GM21390 (cell line): ENCODE measurements at regions not wholly inside any gene's neighbourhood (a gene's known extent, or its start where the extent isn't known, plus 50 kb on each side); places are given as distances from the start of the nearest gene placed in this dataset.
"Not testable (repeated sequence)": the region's sequence is repeated elsewhere in the genome, so short reads cannot be mapped to it uniquely, and the experiment has no call there.

ENCODE experiments used
- ATAC-seq: cut with Tn5 transposase; IDR thresholded peaks from one replicate; pipeline ENCODE4 v1.9.1; 2021; ENCODE audit not compliant: unreplicated experiment

- no peak for ATAC-seq
These were observed 50.3 kb upstream of the OSBPL11 start for GRCh38 chr3:125645616-125646015.

DNA sequence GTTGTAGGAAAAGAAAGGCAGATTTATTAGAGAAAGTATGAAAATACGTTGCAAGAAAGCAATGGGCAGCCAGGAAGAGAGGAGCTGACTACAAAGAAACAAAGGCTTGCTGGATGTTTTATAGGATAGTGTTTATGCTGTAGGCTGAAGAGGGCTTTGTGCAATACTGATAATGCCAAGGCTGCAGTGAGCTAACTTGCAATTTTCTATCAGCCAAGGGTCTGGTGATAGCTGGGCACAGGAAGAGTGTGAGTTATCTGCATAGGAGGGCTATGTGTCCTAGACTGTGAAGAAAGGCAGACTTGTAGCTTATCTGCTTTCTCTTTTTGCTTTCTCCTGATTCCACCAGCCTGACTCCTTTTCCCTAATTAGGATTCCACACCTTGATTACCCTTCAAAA lies 51.3 kb upstream of the OSBPL11 start:
- ATAC-seq = no peak

DNA sequence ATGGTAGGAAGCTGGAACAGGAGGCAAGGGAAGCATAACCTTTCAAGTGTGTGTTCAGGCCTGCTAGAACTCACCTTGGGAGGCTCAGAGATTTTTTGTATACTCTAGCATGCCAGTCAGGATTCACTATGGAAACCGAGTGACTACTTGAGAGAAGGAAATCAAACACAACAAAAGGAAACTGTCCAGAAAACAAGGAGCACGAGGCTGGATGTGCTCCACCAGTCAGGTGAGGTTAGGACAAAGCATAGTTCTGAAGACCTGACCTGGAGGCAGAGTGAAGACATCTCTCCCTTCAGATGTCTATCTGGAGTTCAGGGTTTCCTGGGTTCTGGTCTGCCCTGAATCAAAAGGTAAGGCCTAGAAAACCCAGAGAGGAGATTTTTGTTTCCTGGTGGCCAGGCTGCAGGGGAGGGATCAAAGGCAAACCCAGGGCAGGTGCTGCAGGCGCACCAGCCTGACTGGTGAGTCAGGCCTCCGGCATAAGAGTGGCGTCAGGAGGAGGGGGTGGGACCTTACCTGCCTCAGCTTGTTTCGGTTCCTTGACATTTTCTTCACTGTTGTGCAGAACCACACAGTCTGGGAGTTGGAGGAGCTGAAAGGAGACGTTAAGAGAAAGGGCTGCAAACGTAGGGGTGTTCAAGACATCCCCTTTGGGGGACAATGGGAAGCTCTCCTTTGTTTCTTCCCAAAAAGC lies 52.2 kb upstream of the OSBPL11 start:
- no peak for ATAC-seq

DNA sequence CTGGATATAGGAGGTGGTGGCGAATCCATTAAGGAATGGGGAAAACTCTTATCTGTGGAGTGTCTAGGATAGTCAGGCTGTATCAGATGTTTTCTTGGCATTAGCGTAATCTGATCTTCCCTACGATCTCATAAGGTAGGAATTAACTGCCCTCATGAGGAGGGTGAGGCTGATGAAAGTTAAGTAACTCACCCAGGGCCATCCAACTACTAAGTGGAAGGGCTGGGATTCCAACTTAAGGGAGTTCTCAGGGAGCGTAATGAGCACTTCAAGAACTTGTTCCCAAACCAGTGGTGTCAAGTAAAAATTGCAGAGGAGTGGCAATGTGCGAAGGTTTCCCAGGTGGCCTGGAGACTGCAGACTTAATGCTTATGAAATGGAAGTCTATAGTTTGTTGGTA lies 55.9 kb upstream of the OSBPL11 start:
- ATAC-seq = no peak

DNA sequence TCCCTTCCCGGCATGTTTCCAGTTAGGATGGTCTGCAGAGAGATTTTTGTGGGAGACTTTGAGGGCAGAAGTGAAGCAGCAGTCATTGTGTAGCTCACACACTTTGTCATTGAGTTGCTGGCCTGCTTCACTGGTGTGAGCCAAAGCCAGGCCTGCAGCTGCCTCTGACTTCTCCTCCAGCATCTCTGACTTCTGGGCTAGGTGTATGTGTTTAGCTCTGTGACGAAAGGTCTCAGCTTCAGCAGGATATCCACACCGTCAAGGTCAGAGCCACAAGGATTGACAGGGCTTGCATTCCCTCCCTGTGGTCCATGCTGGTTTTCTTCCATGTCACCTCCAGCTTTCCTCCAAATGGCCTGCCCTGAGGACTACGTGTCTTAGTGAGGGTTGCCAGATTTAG lies 57.1 kb upstream of the OSBPL11 start:
- no peak for ATAC-seq

DNA sequence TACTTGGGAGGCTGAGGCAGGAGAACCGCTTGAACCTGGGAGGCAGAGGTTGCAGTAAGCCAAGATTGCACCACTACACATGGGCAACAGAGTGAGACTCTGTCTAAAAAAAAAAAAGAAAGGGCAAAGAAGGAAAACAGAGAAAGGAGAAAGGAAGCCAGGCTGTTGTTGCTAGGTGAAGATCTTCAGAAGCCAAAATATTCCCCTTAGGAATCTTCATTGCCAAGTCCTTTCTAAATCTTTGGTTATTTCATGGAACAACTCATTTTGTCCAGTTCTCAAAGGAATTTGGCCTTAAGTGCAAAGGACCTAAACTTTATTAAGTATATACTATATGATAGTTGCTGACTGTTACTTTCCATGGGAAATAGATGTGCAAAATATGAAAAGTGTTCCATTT lies 59.2 kb upstream of the OSBPL11 start:
- ATAC-seq = no peak

DNA sequence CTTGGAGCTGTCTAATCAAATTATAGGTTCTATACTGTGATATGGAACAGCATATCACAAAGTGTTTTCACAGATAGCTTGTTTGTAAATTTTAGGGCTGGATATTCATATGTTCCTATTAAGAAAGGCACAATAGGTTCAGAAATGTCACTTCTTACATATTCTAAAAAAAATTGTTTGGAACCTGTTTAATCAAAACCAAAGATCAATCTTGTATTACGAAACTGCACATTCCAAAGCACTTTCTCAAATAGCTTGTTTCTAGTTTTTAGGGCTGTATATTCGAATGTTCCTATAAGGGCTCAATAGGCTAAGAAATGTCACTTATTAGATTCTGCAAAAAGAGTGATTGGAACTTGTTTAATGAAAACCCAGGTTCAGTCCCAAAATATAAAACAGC lies 67.4 kb upstream of the OSBPL11 start:
- no peak for ATAC-seq

GRCh38 chr3:125670352-125670751 lies 75.1 kb upstream of the OSBPL11 start:
- ATAC-seq = no peak

GRCh38 chr3:125670945-125671344 lies 75.6 kb upstream of the OSBPL11 start:
- no peak for ATAC-seq

- no peak for ATAC-seq
These were observed 76.4 kb upstream of the OSBPL11 start for GRCh38 chr3:125671461-125672243.

GRCh38 chr3:125675791-125676190 lies 80.5 kb upstream of the OSBPL11 start:
- ATAC-seq = no peak

- no peak for ATAC-seq
These were observed 84.0 kb upstream of the OSBPL11 start for GRCh38 chr3:125679258-125679657.

- ATAC-seq = no peak
These were observed 85.8 kb upstream of the OSBPL11 start for GRCh38 chr3:125681146-125681545.

DNA sequence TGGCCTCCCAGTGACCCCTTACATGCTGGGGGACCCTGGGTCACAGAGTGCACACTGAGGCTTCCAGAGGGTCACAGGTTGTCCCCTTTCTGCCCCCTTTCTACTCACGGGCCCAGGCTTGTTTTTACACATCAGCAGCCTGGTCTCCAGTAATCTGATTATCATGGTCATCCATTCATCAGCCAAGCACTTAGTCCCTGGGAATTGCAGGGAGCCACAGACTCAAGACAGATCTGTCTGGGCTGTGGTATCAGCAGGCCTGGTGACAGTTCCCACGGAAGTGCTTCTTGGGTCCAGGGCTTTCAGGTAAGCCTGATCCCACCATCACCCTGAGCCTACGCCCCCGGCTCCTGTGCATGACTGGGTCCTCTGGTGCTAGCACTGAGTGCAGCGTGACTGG lies 86.6 kb upstream of the OSBPL11 start:
- ATAC-seq = not testable (repeated sequence)

DNA sequence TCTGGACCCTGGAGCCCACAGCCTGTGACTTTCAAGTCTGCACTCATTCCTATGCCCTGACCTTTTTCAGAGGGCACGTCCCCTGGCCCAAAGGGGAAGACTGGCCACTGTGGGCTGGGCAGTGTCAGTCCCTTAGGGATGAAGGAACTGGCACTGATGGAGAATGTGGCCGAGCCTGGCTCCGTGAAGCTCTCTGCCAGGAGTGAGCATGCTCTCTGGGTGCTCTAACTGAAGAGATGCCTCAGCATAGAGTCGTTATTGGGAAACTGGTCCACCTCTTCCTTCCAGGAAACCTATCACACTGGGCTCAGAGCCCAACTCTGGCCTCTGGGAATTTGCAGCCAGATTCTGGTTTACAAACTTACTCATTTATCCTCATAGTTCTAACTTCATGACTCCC lies 87.3 kb upstream of the OSBPL11 start:
- not testable (repeated sequence) for ATAC-seq

- ATAC-seq = no peak
These were observed 88.0 kb upstream of the OSBPL11 start for GRCh38 chr3:125683067-125683829.

GRCh38 chr3:125684199-125684598 lies 88.9 kb upstream of the OSBPL11 start:
- no peak for ATAC-seq

DNA sequence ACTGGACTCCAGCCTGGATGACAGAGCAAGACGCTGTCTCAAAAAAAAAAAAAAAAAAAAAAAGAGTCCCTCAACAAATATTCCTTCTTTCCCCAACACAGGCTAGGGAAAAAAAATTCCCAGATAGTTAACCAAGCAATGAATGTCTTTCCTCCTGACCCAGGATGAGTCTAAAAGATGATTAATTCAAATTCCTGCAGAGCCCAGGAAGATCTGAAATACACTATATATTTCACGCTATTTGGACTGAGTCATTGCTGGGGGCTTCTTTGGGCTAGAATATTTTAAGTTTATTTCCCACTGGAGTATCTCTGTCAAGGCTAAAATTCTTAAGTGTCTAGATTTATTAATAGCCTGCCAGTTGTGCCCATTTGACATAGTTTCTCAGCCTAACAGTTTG lies 90.4 kb upstream of the OSBPL11 start:
- ATAC-seq = not testable (repeated sequence)

GRCh38 chr3:125692361-125692760 lies 97.1 kb upstream of the OSBPL11 start:
- ATAC-seq = no peak

DNA sequence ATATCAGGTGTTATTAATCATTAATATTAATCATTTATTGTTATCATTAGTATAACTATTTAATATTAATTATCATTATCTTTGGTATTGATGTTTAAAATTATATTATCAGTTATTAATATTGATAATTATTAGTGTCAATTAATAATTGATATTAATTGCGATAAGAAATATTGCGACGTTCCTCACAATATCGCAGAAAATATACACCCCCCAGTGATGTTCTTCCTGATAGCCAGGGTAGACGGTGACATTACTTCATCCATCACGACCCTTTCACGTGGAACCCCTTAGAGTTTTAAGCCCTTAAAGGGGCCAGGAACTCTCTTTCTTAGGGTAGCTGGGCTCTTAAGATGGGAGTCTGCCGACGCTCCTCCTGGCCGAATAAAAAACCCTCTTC lies 98.6 kb upstream of the OSBPL11 start:
- no peak for ATAC-seq

DNA sequence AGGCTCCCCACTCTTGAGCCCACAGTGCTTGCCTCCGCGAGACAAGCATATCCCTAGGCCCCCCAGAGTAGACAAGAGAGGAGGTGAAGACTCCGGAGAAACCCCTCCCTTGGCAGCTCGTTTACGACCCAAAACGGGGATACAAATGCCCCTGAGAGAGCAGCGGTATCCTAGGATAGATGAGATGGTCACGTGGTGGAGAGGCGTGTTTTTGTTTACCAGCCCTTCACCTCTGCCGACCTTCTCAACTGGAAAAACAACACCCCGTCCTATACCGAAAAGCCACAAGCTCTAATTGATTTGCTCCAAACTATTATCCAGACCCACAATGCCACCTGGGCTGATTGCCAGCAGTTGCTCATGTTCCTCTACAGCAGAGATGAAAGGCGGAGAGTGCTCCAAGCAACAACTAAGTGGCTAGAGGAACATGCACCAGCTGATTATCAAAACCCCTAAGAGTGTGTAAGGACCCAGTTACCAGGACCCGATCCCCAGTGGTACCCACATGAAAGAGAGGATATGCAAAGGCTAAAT lies 99.5 kb upstream of the OSBPL11 start:
- ATAC-seq = no peak

GRCh38 chr3:125695688-125696087 lies 100.4 kb upstream of the OSBPL11 start:
- no peak for ATAC-seq
